NCI-H2196 treated with DMSO at 0.1 percent for 48 hours (cell line): ENCODE measurements at regions not wholly inside any gene's neighbourhood (a gene's known extent, or its start where the extent isn't known, plus 50 kb on each side); places are given as distances from the start of the nearest gene placed in this dataset.

Experiments used
- DNase-seq: peaks from one replicate; lab custom pipeline; 2025; ENCODE audit not compliant: unreplicated experiment; lab: John Stamatoyannopoulos, UW

- no peak for DNase-seq
Observed at GRCh38 chr3:152516216-152516615, 247.5 kb downstream of the MBNL1 start.

- DNase-seq = no peak
Observed at GRCh38 chr3:152517502-152517901, 248.8 kb downstream of the MBNL1 start.

- no peak for DNase-seq
Observed at GRCh38 chr3:152518346-152518745, 249.6 kb downstream of the MBNL1 start.

GRCh38 chr3:152519376-152519775, 250.6 kb downstream of the MBNL1 start:
- no peak for DNase-seq

GRCh38 chr3:152522036-152522435, 253.3 kb downstream of the MBNL1 start:
- no peak for DNase-seq

GRCh38 chr3:152524198-152525140, 255.7 kb downstream of the MBNL1 start:
- DNase-seq = peak; percentile 17

- no peak for DNase-seq
Observed at GRCh38 chr3:152531717-152532116, 263.0 kb downstream of the MBNL1 start.

- DNase-seq = no peak
Observed at GRCh38 chr3:152538518-152538917, 269.8 kb downstream of the MBNL1 start.

GRCh38 chr3:152539191-152539764, 270.5 kb downstream of the MBNL1 start:
- DNase-seq = no peak

- no peak for DNase-seq
Observed at GRCh38 chr3:152540120-152540519, 271.4 kb downstream of the MBNL1 start.

- DNase-seq = no peak
Observed at GRCh38 chr3:152547153-152547552, 278.4 kb downstream of the MBNL1 start.

GRCh38 chr3:152549263-152549662, 280.5 kb downstream of the MBNL1 start:
- no peak for DNase-seq

GRCh38 chr3:152550284-152550683, 281.6 kb downstream of the MBNL1 start:
- DNase-seq = no peak

GRCh38 chr3:152554980-152555379, 280.0 kb upstream of the P2RY1 start:
- no peak for DNase-seq

- no peak for DNase-seq
Observed at GRCh38 chr3:152555666-152556291, 279.2 kb upstream of the P2RY1 start.

- DNase-seq = no peak
Observed at GRCh38 chr3:152556731-152557254, 278.1 kb upstream of the P2RY1 start.

- DNase-seq = no peak
Observed at GRCh38 chr3:152557302-152557999, 277.5 kb upstream of the P2RY1 start.

GRCh38 chr3:152558386-152558785, 276.5 kb upstream of the P2RY1 start:
- DNase-seq = no peak

GRCh38 chr3:152559246-152559645, 275.7 kb upstream of the P2RY1 start:
- DNase-seq = no peak

GRCh38 chr3:152564459-152564858, 270.5 kb upstream of the P2RY1 start:
- no peak for DNase-seq

- peak; percentile 45 for DNase-seq
Observed at GRCh38 chr3:152574461-152575079, 260.4 kb upstream of the P2RY1 start.
